GM19043 (cell line): ENCODE measurements at regions not wholly inside any gene's neighbourhood (a gene's known extent, or its start where the extent isn't known, plus 50 kb on each side); places are given as distances from the start of the nearest gene placed in this dataset.
"Not testable (repeated sequence)": the region's sequence is repeated elsewhere in the genome, so short reads cannot be mapped to it uniquely, and the experiment has no call there.

Experiments used
- ATAC-seq: cut with Tn5 transposase; IDR thresholded peaks from one replicate; pipeline ENCODE4 v1.9.1; 2021; ENCODE audit warnings: low read depth; ENCODE audit not compliant: unreplicated experiment

DNA sequence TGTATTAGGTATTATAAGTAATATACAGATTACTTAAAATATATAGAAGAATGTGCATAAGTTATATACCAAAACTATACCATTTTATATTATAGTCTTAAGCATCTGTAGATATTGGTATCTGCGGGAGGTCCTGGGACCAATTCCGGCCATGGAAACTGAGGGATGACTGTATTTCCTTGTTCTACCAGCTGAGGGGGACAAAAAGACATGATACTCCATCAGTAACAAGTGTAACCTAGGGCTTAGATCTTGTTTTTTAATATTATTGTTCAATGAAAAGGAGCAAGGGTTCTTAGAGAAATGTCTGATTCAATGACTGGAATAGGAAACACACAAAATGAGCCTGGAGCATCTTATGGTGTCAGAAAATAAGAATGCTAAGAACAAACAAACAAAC lies 752.5 kb downstream of the CCSER2 start:
- ATAC-seq: no peak

- ATAC-seq: no peak
These were observed 770.6 kb downstream of the CCSER2 start for GRCh38 chr10:85098835-85099521.

- ATAC-seq: no peak
These were observed 772.1 kb downstream of the CCSER2 start for GRCh38 chr10:85100495-85100894.

DNA sequence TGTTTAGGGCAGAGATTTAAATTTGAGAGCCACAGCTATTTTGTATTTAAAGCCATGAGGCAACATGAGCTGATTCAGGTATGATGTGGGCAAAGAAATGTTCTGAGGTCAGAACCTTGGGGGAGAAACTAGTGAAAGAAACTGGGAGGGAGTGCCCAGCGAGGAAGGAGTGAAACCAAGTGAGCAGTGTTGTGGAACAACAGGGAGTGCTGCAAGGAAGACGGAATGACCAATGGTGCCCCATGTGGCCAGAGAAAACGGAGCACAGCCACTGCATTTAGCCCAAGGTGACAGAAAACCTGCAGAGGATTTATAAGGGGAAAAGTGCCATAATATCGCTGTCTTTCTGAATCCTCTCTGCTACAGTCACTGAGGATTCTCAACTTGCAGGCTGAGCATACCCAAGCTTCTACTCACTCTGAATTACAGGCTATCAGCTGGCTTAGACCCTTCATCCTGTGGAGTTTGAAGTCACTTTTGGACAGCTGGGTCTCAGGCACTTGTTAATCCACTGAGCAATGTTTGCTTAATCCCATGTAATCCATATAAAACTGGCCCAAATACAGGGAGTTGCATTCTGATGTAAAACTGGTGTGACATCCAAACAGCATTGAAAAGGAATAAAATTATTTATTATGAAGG lies 777.3 kb downstream of the CCSER2 start:
- no peak for ATAC-seq

- ATAC-seq: no peak
These were observed 782.9 kb downstream of the CCSER2 start for GRCh38 chr10:85111271-85111670.

GRCh38 chr10:85124603-85125051 lies 796.2 kb downstream of the CCSER2 start:
- ATAC-seq: no peak

DNA sequence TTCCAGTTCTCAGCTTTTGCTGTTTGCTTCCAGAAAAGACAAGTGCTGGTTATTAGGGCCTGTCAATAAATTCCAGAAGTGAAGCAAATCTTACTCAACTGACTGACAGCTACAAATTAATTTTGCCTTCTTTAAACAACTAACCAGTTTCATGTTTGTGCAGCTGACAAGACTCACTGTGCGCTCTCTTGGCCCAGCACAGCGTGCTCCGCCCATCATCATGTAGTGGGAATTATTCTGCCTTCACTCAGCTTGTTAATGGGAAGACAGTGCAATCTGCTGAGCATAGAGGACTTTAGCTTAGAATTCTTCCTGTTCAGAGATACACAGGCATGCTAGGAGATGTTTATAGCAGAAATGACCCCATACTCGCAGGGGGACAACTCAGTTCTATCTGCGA lies 808.9 kb downstream of the CCSER2 start:
- no peak for ATAC-seq

DNA sequence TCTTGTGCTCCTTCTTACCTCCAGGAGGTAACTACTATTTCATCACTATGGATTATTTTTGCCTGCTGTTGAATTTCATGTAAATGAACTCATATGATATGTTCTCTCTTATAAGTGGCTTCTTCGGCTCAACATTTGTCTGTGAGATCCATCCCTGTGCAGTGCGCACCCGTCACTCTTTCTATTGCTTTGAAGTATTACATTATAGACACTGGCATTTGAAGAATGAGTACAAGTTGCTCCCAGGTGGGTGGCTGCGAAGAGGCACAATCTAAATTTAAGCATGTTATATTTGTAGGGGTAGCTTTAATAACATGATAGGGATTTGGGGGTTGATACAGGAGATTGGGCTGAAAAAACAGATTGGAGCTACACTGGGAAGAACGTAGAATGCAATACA lies 809.7 kb downstream of the CCSER2 start:
- ATAC-seq: no peak

- ATAC-seq: no peak
These were observed 810.7 kb downstream of the CCSER2 start for GRCh38 chr10:85139124-85139523.

DNA sequence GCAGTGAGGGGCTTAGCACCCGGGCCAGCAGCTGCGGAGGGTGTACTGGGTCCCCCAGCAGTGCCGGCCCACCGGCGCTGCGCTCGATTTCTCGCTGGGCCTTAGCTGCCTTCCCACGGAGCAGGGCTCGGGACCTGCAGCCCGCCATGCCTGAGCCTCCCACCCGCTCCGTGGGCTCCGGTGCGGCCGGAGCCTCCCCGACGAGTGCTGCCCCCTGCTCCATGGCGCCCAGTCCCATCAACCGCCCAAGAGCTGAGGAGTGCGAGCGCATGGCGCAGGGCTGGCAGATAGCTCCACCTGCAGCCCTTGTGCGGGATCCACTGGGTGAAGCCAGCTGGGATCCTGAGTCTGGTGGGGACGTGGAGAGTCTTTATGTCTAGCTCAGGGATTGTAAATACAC lies 813.1 kb downstream of the CCSER2 start:
- not testable (repeated sequence) for ATAC-seq

DNA sequence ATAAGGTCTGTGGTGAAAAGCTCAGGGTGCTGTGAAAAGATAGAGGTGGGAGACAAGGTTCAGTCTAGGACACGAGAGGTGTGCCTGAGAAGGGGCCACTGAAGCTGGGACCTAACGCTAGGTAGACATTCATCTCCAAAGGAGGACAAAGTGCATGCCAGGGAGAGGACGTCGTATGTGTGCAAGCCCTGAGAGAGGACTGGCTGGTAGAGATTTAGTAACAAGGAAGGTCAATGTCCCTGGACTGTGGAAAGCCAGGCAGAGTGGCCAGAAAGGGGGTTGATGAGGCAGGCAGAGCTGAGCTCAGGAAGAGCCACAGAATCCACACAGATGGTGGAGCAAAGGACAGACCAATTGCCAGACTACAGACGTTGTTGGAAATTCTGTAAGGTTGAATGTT lies 817.6 kb downstream of the CCSER2 start:
- ATAC-seq: no peak

DNA sequence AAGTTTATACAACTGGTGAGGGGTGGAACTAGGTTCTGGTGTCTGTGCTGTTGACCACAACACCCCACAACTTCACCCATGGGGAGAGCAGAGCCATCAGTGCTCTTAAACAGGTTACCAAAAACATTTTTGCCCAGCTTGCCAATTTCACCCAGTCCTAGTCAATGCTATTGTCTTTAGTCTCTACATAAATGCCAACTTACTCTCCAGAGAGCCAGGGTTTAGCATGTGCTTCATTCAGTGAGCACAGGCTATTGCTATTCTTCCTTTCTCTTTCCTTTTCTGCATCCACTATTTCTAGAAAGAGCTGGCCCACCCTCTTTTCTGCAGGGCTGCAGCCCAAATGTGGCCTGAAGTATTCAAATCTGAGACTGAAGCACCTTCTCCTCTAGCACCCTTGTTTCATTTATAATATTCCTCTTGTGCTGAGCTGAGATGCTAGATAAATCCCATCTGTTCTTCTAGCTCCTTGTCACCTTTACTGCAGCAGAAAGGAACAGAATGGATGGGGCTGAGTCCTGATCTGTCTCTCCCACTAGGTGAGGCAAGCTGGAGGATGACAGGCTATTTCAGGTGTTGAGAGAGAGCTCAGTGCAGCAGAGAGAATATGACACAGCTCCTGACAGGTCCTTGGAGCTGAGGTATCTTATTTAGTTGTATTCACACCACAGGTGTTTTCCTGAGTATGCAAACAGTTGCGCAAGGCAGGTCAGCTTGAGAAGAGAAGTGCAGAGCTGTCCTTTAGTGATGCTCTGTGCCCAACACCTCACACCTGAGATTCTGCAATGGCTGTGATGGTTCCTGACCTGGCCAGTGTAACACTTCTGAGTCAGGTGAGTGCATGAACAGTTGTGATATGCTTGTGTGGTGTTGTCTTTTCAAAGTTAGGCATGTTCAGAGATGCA lies 819.2 kb downstream of the CCSER2 start:
- no peak for ATAC-seq

GRCh38 chr10:85148693-85149640 lies 820.6 kb downstream of the CCSER2 start:
- ATAC-seq: no peak

DNA sequence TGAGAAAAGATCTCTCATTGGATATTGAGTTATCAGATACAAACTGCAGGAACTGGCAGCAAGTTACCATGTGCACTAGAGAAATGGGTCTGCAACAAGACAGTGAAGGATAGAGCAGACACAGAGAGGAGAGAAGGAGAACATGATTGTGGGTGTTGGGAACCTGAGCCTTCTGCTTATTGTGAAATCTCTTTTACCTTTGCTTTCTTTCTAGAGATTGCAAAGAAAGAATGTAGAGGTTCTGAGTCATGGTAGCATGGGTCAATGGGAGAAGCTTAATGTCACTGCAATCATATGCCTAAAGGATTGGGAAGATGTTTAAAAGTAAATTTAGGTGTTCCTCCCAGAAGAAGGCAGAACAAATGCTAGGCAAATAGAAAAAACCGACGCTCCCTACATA lies 821.4 kb downstream of the CCSER2 start:
- no peak for ATAC-seq

DNA sequence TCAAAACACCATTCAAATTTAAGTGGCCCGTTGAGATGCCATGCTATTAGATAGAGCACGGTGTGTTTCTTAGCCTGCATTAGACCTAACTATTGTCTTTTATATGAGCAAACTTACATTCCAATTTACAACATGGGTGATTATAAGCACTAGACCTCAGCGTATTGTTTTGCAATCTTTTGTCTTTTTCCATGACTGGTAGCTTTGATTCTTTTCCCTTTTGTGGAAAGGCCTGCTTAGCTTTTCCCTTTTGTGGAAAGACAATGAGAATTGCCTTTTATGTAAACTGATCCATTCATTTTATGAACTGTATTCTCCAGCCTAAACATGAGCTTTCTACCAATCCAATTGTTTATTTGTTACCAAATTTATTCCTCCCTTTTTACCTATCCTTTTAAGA lies 823.1 kb downstream of the CCSER2 start:
- ATAC-seq: no peak

- no peak for ATAC-seq
These were observed 824.1 kb downstream of the CCSER2 start for GRCh38 chr10:85152496-85152895.

DNA sequence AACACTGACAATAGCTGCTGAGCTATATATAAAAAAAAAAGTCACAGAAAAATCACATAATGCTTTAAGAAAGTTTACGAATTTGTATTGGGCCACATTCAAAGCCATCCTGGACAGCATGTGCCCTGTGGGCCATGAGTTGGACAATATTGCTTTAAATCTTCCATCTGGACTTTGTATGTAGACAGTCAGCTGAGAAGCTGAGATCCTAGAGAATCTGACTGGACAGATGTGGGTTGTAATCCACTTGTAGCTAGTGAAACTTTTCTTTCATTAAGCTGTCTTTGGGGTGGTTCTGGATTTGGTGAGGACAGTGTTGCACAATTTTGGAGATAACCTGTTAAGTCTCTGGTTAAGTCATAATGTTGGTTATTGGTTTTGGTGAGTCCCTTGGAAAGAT lies 824.5 kb downstream of the CCSER2 start:
- ATAC-seq: no peak

DNA sequence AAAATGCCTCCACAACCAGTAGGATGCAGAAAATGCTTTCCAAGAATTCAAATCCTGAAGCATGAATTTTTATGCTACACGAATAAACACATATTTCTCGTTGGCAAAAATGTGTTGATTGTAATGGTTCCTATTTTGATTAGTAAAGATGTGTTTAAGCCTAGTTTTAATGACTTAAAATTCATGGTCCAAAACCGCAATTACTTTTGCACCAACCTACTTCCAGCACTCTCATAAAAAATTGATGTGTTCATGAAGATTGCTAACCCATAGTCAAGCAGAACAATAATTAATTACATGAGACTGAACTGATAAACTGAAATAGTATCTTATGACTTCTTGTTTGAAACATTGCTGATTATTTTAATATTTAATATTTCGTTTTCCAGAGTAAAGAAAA lies 828.8 kb downstream of the CCSER2 start:
- ATAC-seq: no peak

GRCh38 chr10:85168243-85168642 lies 839.9 kb downstream of the CCSER2 start:
- ATAC-seq: no peak

GRCh38 chr10:85170026-85170425 lies 841.6 kb downstream of the CCSER2 start:
- ATAC-seq: no peak
